ENCODE measurements at regions not wholly inside any gene's neighbourhood (a gene's known extent, or its start where the extent isn't known, plus 50 kb on each side); places are given as distances from the start of the nearest gene placed in this dataset.

DNA sequence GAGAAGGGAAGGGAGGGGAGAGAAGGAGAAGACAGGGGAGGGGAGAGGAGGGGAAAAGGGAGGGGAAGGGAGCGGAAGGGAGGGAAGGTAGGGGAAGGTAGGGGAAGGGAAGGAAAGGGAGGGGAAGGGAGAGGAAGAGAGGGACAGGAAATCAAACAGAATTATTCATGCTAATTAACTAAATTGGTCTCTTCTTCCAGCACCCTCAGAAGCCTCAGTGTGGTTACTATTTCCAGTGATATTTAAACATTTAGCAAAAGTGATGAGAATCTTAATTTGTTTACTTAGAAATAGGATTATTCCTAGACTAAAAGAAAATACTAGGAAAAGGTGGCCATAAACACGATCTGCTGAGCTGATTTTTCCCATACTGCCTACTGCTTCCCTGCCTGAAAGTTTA is 193.1 kb upstream of the CPEB2 start:
- TF ChIP-seq, protein P1, sequence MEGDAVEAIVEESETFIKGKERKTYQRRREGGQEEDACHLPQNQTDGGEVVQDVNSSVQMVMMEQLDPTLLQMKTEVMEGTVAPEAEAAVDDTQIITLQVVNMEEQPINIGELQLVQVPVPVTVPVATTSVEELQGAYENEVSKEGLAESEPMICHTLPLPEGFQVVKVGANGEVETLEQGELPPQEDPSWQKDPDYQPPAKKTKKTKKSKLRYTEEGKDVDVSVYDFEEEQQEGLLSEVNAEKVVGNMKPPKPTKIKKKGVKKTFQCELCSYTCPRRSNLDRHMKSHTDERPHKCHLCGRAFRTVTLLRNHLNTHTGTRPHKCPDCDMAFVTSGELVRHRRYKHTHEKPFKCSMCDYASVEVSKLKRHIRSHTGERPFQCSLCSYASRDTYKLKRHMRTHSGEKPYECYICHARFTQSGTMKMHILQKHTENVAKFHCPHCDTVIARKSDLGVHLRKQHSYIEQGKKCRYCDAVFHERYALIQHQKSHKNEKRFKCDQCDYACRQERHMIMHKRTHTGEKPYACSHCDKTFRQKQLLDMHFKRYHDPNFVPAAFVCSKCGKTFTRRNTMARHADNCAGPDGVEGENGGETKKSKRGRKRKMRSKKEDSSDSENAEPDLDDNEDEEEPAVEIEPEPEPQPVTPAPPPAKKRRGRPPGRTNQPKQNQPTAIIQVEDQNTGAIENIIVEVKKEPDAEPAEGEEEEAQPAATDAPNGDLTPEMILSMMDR (IDR thresholded peaks at IDR 0.05; ENCODE audit: low read length): no peak
- TF ChIP-seq EZH2 (optimal IDR thresholded peaks at IDR 0.05; ENCODE audit: low read depth, low read length): no peak
- TF ChIP-seq EZH2phosphoT487 (IDR thresholded peaks at IDR 0.05; ENCODE audit: low read length): no peak

Data from MM.1S (cell line).